ENCODE measurements at regions not wholly inside any gene's neighbourhood (a gene's known extent, or its start where the extent isn't known, plus 50 kb on each side); places are given as distances from the start of the nearest gene placed in this dataset.

DNA sequence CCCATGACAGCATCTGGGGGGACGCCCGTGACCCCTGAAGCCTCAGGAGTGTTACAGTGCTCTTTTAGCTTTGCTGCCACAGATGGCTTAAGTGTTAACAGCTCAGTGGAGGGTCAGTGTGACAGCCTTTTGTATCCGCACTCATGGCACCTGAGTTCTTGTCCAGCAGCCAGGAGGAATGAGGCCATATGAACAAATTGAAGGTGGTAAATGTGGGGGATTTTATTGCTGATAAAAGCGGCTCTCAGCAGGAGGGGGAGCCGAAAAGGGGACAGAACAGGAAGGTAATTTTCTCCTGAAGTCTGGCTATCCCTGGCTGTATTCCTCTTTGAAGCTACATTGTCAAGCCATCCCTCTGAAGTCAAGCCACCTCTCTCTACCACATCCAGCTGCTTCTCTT, 441.0 kb downstream of the RAPGEF2 start:
- H3K36me3 ChIP-seq, result no peaks in the 10 kb centered on the region
- WGBS, 2 donors, result 54 to 69% methylated on average over 4 to 5 of the region's 5 CpGs
- no peak for TF ChIP-seq EP300 (IDR thresholded peaks at IDR 0.05)
- no peak for TF ChIP-seq POLR2A (IDR thresholded peaks at IDR 0.05)
- H3K4me3 ChIP-seq, result no peak overlapping the region
- DNase-seq (ENCODE audit: low spot score in 2 of 2), result no peak
- no peaks in the 10 kb centered on the region for H3K27me3 ChIP-seq
- H3K4me1 ChIP-seq, result peaks cover 0 to 3% (median 0%) of the 10 kb centered on the region in 4 donors
- H3K27ac ChIP-seq, result no peak overlapping the region
- no peaks in the 10 kb centered on the region for H3K9me3 ChIP-seq

- no peak for DNase-seq (ENCODE audit: low spot score in 2 of 2)
- TF ChIP-seq POLR2A (IDR thresholded peaks at IDR 0.05), result no peak
- no peak for TF ChIP-seq EP300 (IDR thresholded peaks at IDR 0.05)
- H3K27me3 ChIP-seq, result no peaks in the 10 kb centered on the region
- no peaks in the 10 kb centered on the region for H3K9me3 ChIP-seq
- no peak overlapping the region for H3K4me3 ChIP-seq
- H3K4me1 ChIP-seq, result peaks cover 0 to 3% (median 0%) of the 10 kb centered on the region in 4 donors
- H3K36me3 ChIP-seq, result no peaks in the 10 kb centered on the region
- WGBS, 2 donors, result 86 to 89% methylated on average over 2 of the region's 2 CpGs
- H3K27ac ChIP-seq, result no peak overlapping the region
These were observed 442.7 kb downstream of the RAPGEF2 start for GRCh38 chr4:159545556-159545955.

GRCh38 chr4:159547645-159548308, 444.9 kb downstream of the RAPGEF2 start:
- Histone ChIP-seq H3K4me3 (no peak overlapping the region), H3K36me3 (no peaks in the 10 kb centered on the region), H3K4me1 (peaks cover 0 to 3% (median 0%) of the 10 kb centered on the region in 4 donors), H3K27me3 (no peaks in the 10 kb centered on the region), H3K27ac (no peak overlapping the region), H3K9me3 (no peaks in the 10 kb centered on the region)
- WGBS, 2 donors, result 90 to 92% methylated on average over 1 of the region's 1 CpG
- DNase-seq (ENCODE audit: low spot score in 2 of 2), result no peak
- TF ChIP-seq CTCF (IDR thresholded peaks at IDR 0.05), result no peak
- no peak for TF ChIP-seq EP300 (IDR thresholded peaks at IDR 0.05)
- no peak for TF ChIP-seq POLR2A (IDR thresholded peaks at IDR 0.05)

- Histone ChIP-seq H3K4me3 (no peak overlapping the region), H3K9me3 (no peaks in the 10 kb centered on the region), H3K36me3 (no peaks in the 10 kb centered on the region), H3K27ac (no peak overlapping the region), H3K4me1 (peaks cover 0 to 3% (median 0%) of the 10 kb centered on the region in 4 donors), H3K27me3 (no peaks in the 10 kb centered on the region)
- TF ChIP-seq EP300 (IDR thresholded peaks at IDR 0.05) (no peak), POLR2A (IDR thresholded peaks at IDR 0.05) (no peak), CTCF (IDR thresholded peaks at IDR 0.05) (no peak)
- 85 to 90% methylated on average over 2 of the region's 2 CpGs for WGBS, 2 donors
- DNase-seq (ENCODE audit: low spot score in 2 of 2), result no peak
These were observed 446.2 kb downstream of the RAPGEF2 start for GRCh38 chr4:159549098-159549518.

- 38 to 50% methylated on average over 1 of the region's 1 CpG for WGBS, 2 donors
- no peaks in the 10 kb centered on the region for H3K36me3 ChIP-seq
- no peaks in the 10 kb centered on the region for H3K9me3 ChIP-seq
- TF ChIP-seq CTCF (IDR thresholded peaks at IDR 0.05) (no peak), POLR2A (IDR thresholded peaks at IDR 0.05) (no peak), EP300 (IDR thresholded peaks at IDR 0.05) (peak in 1 of 2 donors; percentile 62)
- H3K4me3 ChIP-seq, result no peak overlapping the region
- peak overlapping the region in 1 of 4 donors; percentile 65 for H3K27ac ChIP-seq
- H3K4me1 ChIP-seq, result peaks cover 0 to 3% (median 0%) of the 10 kb centered on the region in 4 donors
- no peaks in the 10 kb centered on the region for H3K27me3 ChIP-seq
- DNase-seq (ENCODE audit: low spot score in 2 of 2), result no peak
These were observed 448.4 kb downstream of the RAPGEF2 start for GRCh38 chr4:159551281-159551680.

- Histone ChIP-seq H3K4me1 (peaks cover 0 to 3% (median 0%) of the 10 kb centered on the region in 4 donors), H3K9me3 (no peaks in the 10 kb centered on the region), H3K27me3 (no peaks in the 10 kb centered on the region), H3K36me3 (no peaks in the 10 kb centered on the region), H3K4me3 (no peak overlapping the region), H3K27ac (no peak overlapping the region)
- no peak for DNase-seq (ENCODE audit: low spot score in 2 of 2)
- WGBS, 2 donors, result 85 to 95% methylated on average over 4 of the region's 4 CpGs
- TF ChIP-seq POLR2A (IDR thresholded peaks at IDR 0.05) (no peak), CTCF (IDR thresholded peaks at IDR 0.05) (no peak), EP300 (IDR thresholded peaks at IDR 0.05) (no peak)
These were observed 450.3 kb downstream of the RAPGEF2 start for GRCh38 chr4:159552979-159553768.
